Loucy (cell line): ENCODE measurements at regions not wholly inside any gene's neighbourhood (a gene's known extent, or its start where the extent isn't known, plus 50 kb on each side); places are given as distances from the start of the nearest gene placed in this dataset.

Experiments used
- CTCF ChIP-seq: fragments of 200-600 bp; sonication (generic); conservative IDR thresholded peaks from 2 replicates; pipeline ENCODE4 v1.5.1; 2014; ENCODE audit warnings: mild to moderate bottlenecking, antibody characterized with exemption, low read length
- EZH2phosphoT487 ChIP-seq: fragments of 200-600 bp; IDR thresholded peaks from 2 replicates; pipeline ENCODE4 v1.6.1; 2018; ENCODE audit warnings: antibody characterized with exemption, mild to moderate bottlenecking, moderate library complexity, borderline replicate concordance

- TF ChIP-seq CTCF (no peak), EZH2phosphoT487 (no peak)
Observed at GRCh38 chr2:187815113-187815512, 260.9 kb upstream of the TFPI start.
